Neural crest cell (in vitro differentiated cells): ENCODE measurements at regions not wholly inside any gene's neighbourhood (a gene's known extent, or its start where the extent isn't known, plus 50 kb on each side); places are given as distances from the start of the nearest gene placed in this dataset.
"Not testable (repeated sequence)": the region's sequence is repeated elsewhere in the genome, so short reads cannot be mapped to it uniquely, and the experiment has no call there.

Experiments
- DNase-seq: peaks from one replicate; pipeline ENCODE4 v3.0.0; 2021; ENCODE audit warnings: low read depth, mixed read lengths, low spot score
- H3K27ac Mint-ChIP-seq: one replicate; pipeline ENCODE4 v1.8.0; 2021; ENCODE audit warnings: mild to moderate bottlenecking, mixed read lengths; ENCODE audit not compliant: unreplicated experiment
- H3K27me3 Mint-ChIP-seq: 2 replicates; pipeline ENCODE4 v1.8.0; 2021; ENCODE audit warnings: low read depth, mild to moderate bottlenecking, mixed read lengths
- H3K36me3 Mint-ChIP-seq: 2 replicates; pipeline ENCODE4 v1.8.0; 2021; ENCODE audit warnings: low read depth, mild to moderate bottlenecking, mixed read lengths
- H3K4me1 Mint-ChIP-seq: 2 replicates; pipeline ENCODE4 v1.8.0; 2021; ENCODE audit warnings: mixed read lengths
- H3K4me3 Mint-ChIP-seq: one replicate; pipeline ENCODE4 v1.8.0; 2021; ENCODE audit warnings: mild to moderate bottlenecking, mixed read lengths
- H3K9me3 Mint-ChIP-seq: 2 replicates; pipeline ENCODE4 v1.8.0; 2021; ENCODE audit warnings: mixed read lengths
- TF ChIP-seq, protein P1 (sequence below): fragments of 200-600 bp; sonication (generic); conservative IDR thresholded peaks from 2 replicates; pipeline ENCODE4 v1.5.0; 2021; ENCODE audit warnings: antibody characterized with exemption, mild to moderate bottlenecking

DNA sequence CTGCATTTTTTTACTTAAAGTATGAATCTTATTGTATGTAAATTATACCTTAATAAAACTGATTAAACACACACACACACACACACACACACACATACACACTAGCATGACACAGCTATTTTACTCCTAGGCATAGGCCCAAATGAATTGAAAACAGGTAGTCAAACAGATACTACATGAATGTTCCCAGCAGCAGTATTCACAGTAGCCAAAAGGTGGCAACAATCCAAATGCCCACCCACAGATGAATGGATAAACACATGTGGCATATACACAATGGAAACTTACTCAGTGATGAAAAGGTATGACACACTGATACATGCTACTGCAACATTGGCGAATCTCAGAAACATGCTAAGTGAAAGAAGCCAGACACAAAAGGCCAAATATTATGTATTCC lies 223.5 kb downstream of the CYB561 start:
- no peaks in the 10 kb centered on the region for H3K4me1 Mint-ChIP-seq
- TF ChIP-seq, protein P1, sequence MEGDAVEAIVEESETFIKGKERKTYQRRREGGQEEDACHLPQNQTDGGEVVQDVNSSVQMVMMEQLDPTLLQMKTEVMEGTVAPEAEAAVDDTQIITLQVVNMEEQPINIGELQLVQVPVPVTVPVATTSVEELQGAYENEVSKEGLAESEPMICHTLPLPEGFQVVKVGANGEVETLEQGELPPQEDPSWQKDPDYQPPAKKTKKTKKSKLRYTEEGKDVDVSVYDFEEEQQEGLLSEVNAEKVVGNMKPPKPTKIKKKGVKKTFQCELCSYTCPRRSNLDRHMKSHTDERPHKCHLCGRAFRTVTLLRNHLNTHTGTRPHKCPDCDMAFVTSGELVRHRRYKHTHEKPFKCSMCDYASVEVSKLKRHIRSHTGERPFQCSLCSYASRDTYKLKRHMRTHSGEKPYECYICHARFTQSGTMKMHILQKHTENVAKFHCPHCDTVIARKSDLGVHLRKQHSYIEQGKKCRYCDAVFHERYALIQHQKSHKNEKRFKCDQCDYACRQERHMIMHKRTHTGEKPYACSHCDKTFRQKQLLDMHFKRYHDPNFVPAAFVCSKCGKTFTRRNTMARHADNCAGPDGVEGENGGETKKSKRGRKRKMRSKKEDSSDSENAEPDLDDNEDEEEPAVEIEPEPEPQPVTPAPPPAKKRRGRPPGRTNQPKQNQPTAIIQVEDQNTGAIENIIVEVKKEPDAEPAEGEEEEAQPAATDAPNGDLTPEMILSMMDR, result no peak
- peaks cover 2% of the 10 kb centered on the region for H3K9me3 Mint-ChIP-seq
- H3K27ac Mint-ChIP-seq, result no peak overlapping the region
- DNase-seq, result no peak
- peaks cover 2% of the 10 kb centered on the region for H3K36me3 Mint-ChIP-seq
- no peaks in the 10 kb centered on the region for H3K27me3 Mint-ChIP-seq
- no peak overlapping the region for H3K4me3 Mint-ChIP-seq

- H3K9me3 Mint-ChIP-seq, result peaks cover 5% of the 10 kb centered on the region
- TF ChIP-seq, protein P1, result no peak
- H3K36me3 Mint-ChIP-seq, result peaks cover 2% of the 10 kb centered on the region
- H3K27me3 Mint-ChIP-seq, result no peaks in the 10 kb centered on the region
- no peak overlapping the region for H3K27ac Mint-ChIP-seq
- DNase-seq, result no peak
- no peak overlapping the region for H3K4me3 Mint-ChIP-seq
- no peaks in the 10 kb centered on the region for H3K4me1 Mint-ChIP-seq
Measured at GRCh38 chr17:63223212-63223911, 222.7 kb downstream of the CYB561 start.

DNA sequence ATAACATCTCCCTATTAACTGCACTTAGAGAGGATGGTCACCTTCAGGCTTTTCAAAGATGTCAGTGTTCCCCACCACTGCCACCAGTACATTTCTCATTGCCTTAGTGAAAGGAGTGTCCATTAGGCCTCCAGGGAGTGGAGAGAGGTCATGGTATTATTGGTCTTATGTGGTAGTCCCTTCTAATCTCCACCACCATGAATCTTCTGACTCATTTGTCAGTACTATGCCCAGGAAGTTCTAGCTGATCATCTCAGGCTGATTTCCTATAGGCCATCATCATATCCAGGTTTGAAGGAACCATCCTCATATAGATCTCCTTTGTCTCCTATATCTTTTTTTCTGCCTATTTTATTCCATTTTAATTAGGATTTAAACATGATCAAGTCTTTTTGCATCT lies 221.5 kb downstream of the CYB561 start:
- no peak for DNase-seq
- no peaks in the 10 kb centered on the region for H3K27me3 Mint-ChIP-seq
- H3K36me3 Mint-ChIP-seq, result peaks cover 6% of the 10 kb centered on the region
- H3K4me1 Mint-ChIP-seq, result no peaks in the 10 kb centered on the region
- no peak overlapping the region for H3K4me3 Mint-ChIP-seq
- TF ChIP-seq, protein P1, result no peak
- peaks cover 12% of the 10 kb centered on the region for H3K9me3 Mint-ChIP-seq
- no peak overlapping the region for H3K27ac Mint-ChIP-seq

DNA sequence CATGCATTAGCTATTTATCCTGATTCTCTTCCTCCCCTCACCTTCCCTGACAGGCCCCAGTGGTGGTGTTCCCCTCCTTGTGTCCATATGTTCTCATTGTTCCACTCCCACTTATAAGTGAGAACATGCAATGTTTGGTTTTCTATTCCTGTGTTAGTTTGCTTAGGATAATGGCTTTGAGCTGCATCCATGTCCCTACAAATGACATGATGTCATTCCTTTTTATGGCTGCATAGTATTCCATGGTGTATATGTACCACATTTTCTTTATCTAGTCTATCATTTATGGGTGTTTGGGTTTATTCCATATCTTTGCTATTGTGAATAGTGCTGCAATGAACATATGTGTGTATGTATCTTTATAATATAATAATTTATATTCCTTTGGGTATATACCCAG lies 219.4 kb downstream of the CYB561 start:
- not testable (repeated sequence) for H3K4me3 Mint-ChIP-seq, DNase-seq, H3K4me1 Mint-ChIP-seq, H3K27me3 Mint-ChIP-seq, H3K27ac Mint-ChIP-seq
- peaks cover 20% of the 10 kb centered on the region for H3K36me3 Mint-ChIP-seq
- peaks cover 21% of the 10 kb centered on the region for H3K9me3 Mint-ChIP-seq

- H3K4me3 Mint-ChIP-seq, DNase-seq, H3K4me1 Mint-ChIP-seq, H3K27ac Mint-ChIP-seq, H3K27me3 Mint-ChIP-seq: not testable (repeated sequence)
- Mint-ChIP-seq H3K36me3 (peaks cover 37% of the 10 kb centered on the region), H3K9me3 (peaks cover 21% of the 10 kb centered on the region)
Measured at GRCh38 chr17:63231015-63231620, 215.0 kb downstream of the CYB561 start.

DNA sequence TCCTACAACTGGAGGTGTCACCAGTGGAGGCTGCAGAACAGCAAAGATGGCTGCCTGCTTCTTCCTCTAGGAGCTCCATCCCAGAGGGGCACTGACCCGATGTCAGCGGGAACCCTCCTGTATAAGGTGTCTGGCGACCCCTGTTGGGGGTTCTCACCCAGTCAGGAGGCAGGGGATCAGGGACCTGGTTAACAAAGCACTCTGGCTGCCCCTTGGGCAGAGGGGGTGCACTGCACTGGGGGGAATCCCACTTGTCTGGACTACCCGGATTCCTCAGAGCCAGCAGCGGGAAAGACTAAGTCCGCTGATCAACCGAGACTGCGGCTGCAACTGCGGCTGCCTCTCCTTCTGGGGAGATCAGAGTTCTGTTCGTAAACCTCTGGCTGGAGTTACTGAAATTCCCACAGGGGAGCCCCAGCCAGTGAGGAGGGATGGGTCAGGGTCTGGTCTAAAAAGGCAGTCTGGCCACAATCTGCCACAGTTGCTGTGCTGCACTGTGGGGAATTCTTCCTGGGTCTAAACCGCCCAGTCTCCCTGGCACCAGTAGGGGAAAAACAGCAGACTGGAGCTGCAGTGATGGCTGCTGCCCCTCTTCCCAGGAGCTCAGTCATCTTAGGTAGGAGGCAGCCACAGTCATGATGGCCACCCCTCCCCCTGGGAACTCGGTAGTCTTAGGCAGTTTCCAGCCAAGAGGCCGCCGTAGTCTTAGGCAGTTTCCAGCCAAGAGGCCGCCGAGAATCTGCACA lies 213.4 kb downstream of the CYB561 start:
- H3K27me3 Mint-ChIP-seq, result no peaks in the 10 kb centered on the region
- H3K9me3 Mint-ChIP-seq, result peaks cover 19% of the 10 kb centered on the region
- DNase-seq, result no peak
- H3K4me3 Mint-ChIP-seq, result no peak overlapping the region
- TF ChIP-seq, protein P1, result no peak
- no peaks in the 10 kb centered on the region for H3K4me1 Mint-ChIP-seq
- peaks cover 38% of the 10 kb centered on the region for H3K36me3 Mint-ChIP-seq
- H3K27ac Mint-ChIP-seq, result no peak overlapping the region
